ENCODE measurements at regions not wholly inside any gene's neighbourhood (a gene's known extent, or its start where the extent isn't known, plus 50 kb on each side); places are given as distances from the start of the nearest gene placed in this dataset.

GRCh38 chr3:28674212-28674611 lies 325.6 kb upstream of the AZI2 start:
- H3K9me3 ChIP-seq (ENCODE audit: low read length) = no peaks in the 10 kb centered on the region
- no peaks in the 10 kb centered on the region for H3K9me2 ChIP-seq (ENCODE audit: insufficient read depth, low read length)
- no peak overlapping the region for H3K4me2 ChIP-seq (ENCODE audit: low read length)
- no peak overlapping the region for H2AFZ ChIP-seq (ENCODE audit: low read length)
- H3K36me3 ChIP-seq (ENCODE audit: insufficient read depth, low read length) = no peaks in the 10 kb centered on the region
- ChIA-PET POLR2A (interaction anchor here (0.5 kb wide), 1 partner anchor 1499 kb away, joined by 3 read pairs; no protein-coding TSS in a partner anchor), CTCF (ENCODE audit: unreplicated experiment) (no interaction called here)
- no peak overlapping the region for H3K27ac ChIP-seq (ENCODE audit: low read depth, low read length, poor library complexity, severe bottlenecking)
- no peak for DNase-seq (ENCODE audit: low spot score)
- H4K20me1 ChIP-seq (ENCODE audit: insufficient read depth, low read length) = no peaks in the 10 kb centered on the region
- BruUV-seq (replicated peaks) = no TSS peak
- no peak overlapping the region for H3K4me3 ChIP-seq (ENCODE audit: low read depth, low read length, poor library complexity, severe bottlenecking)
- intact Hi-C loops (cut with micrococcal nuclease; ENCODE audit: unreplicated experiment) = no loop called here
- H3K79me2 ChIP-seq (ENCODE audit: insufficient read depth, low read depth, low read length) = no peaks in the 10 kb centered on the region
- no peaks in the 10 kb centered on the region for H3K4me1 ChIP-seq (ENCODE audit: insufficient read depth, low read length, poor library complexity, severe bottlenecking)
- TF ChIP-seq CTCF (conservative IDR thresholded peaks at IDR 0.05; ENCODE audit: low read length) (no peak), EZH2phosphoT487 (IDR thresholded peaks at IDR 0.05; ENCODE audit: borderline replicate concordance, low read depth, low read length) (no peak)

DNA sequence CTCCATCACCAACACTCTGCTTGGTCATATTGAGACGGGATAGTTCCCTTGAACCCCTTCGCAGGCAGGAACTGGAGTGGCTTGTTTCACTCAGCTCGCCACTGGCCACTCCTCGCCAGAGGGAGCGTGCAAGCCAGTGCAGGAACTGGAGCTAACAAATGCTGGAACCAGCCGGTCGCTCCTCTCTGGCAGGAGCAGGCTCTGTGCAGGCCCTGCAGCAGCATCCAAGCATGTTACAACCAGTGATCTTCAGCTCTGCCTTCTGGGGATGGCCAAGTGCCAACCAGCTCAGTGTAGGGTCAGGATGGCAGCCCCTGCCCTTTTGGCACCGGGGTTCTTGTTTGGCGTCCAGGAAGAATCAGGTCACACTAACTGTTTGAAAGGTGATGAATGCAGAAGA lies 329.0 kb upstream of the AZI2 start:
- no peak for TF ChIP-seq EZH2phosphoT487 (IDR thresholded peaks at IDR 0.05; ENCODE audit: borderline replicate concordance, low read depth, low read length)
- no peak for TF ChIP-seq CTCF (conservative IDR thresholded peaks at IDR 0.05; ENCODE audit: low read length)
- H2AFZ ChIP-seq (ENCODE audit: low read length) = no peak overlapping the region
- H3K27ac ChIP-seq (ENCODE audit: low read depth, low read length, poor library complexity, severe bottlenecking) = no peak overlapping the region
- intact Hi-C loops (cut with micrococcal nuclease; ENCODE audit: unreplicated experiment) = no loop called here
- no peaks in the 10 kb centered on the region for H4K20me1 ChIP-seq (ENCODE audit: insufficient read depth, low read length)
- BruUV-seq (replicated peaks) = no TSS peak
- CTCF ChIA-PET (ENCODE audit: unreplicated experiment) = no interaction called here
- no peak overlapping the region for H3K4me3 ChIP-seq (ENCODE audit: low read depth, low read length, poor library complexity, severe bottlenecking)
- no peaks in the 10 kb centered on the region for H3K9me3 ChIP-seq (ENCODE audit: low read length)
- POLR2A ChIA-PET = interaction anchor here (0.6 to 1.4 kb wide), 2 partner anchors 21 to 961 kb away, joined by 3 read pairs; no protein-coding TSS in a partner anchor
- H3K4me1 ChIP-seq (ENCODE audit: insufficient read depth, low read length, poor library complexity, severe bottlenecking) = no peaks in the 10 kb centered on the region
- H3K9me2 ChIP-seq (ENCODE audit: insufficient read depth, low read length) = no peaks in the 10 kb centered on the region
- no peaks in the 10 kb centered on the region for H3K36me3 ChIP-seq (ENCODE audit: insufficient read depth, low read length)
- no peaks in the 10 kb centered on the region for H3K79me2 ChIP-seq (ENCODE audit: insufficient read depth, low read depth, low read length)
- no peak overlapping the region for H3K4me2 ChIP-seq (ENCODE audit: low read length)
- no peak for DNase-seq (ENCODE audit: low spot score)

- Histone ChIP-seq H3K27ac (ENCODE audit: low read depth, low read length, poor library complexity, severe bottlenecking) (no peak overlapping the region), H3K9me3 (ENCODE audit: low read length) (no peaks in the 10 kb centered on the region), H3K79me2 (ENCODE audit: insufficient read depth, low read depth, low read length) (no peaks in the 10 kb centered on the region), H3K36me3 (ENCODE audit: insufficient read depth, low read length) (no peaks in the 10 kb centered on the region), H3K9me2 (ENCODE audit: insufficient read depth, low read length) (no peaks in the 10 kb centered on the region), H3K4me2 (ENCODE audit: low read length) (no peak overlapping the region), H2AFZ (ENCODE audit: low read length) (no peak overlapping the region), H3K4me1 (ENCODE audit: insufficient read depth, low read length, poor library complexity, severe bottlenecking) (no peaks in the 10 kb centered on the region), H3K4me3 (ENCODE audit: low read depth, low read length, poor library complexity, severe bottlenecking) (no peak overlapping the region), H4K20me1 (ENCODE audit: insufficient read depth, low read length) (no peaks in the 10 kb centered on the region)
- intact Hi-C loops (cut with micrococcal nuclease; ENCODE audit: unreplicated experiment) = no loop called here
- ChIA-PET POLR2A (interaction anchor here (1.4 kb wide), 1 partner anchor 21 kb away, joined by 3 read pairs; no protein-coding TSS in a partner anchor), CTCF (ENCODE audit: unreplicated experiment) (no interaction called here)
- DNase-seq (ENCODE audit: low spot score) = no peak
- BruUV-seq (replicated peaks) = no TSS peak
- no peak for TF ChIP-seq EZH2phosphoT487 (IDR thresholded peaks at IDR 0.05; ENCODE audit: borderline replicate concordance, low read depth, low read length)
- TF ChIP-seq CTCF (conservative IDR thresholded peaks at IDR 0.05; ENCODE audit: low read length) = no peak
These were observed 329.5 kb upstream of the AZI2 start for GRCh38 chr3:28678086-28678485.

All from OCI-LY7 (cell line).